GM10266 (cell line): ENCODE measurements at regions not wholly inside any gene's neighbourhood (a gene's known extent, or its start where the extent isn't known, plus 50 kb on each side); places are given as distances from the start of the nearest gene placed in this dataset.
"Not testable (repeated sequence)": the region's sequence is repeated elsewhere in the genome, so short reads cannot be mapped to it uniquely, and the experiment has no call there.

Source experiments
- DNase-seq: peaks from one replicate; pipeline ENCODE4 v3.0.0; 2012; ENCODE audit errors: extremely low spot score
- TF ChIP-seq, protein P1 (sequence below): IDR thresholded peaks from 2 replicates; pipeline ENCODE4 v1.5.1; 2012; ENCODE audit warnings: mild to moderate bottlenecking, low read depth; ENCODE audit not compliant: control insufficient read depth, insufficient read depth; ENCODE audit errors: missing control alignments

DNA sequence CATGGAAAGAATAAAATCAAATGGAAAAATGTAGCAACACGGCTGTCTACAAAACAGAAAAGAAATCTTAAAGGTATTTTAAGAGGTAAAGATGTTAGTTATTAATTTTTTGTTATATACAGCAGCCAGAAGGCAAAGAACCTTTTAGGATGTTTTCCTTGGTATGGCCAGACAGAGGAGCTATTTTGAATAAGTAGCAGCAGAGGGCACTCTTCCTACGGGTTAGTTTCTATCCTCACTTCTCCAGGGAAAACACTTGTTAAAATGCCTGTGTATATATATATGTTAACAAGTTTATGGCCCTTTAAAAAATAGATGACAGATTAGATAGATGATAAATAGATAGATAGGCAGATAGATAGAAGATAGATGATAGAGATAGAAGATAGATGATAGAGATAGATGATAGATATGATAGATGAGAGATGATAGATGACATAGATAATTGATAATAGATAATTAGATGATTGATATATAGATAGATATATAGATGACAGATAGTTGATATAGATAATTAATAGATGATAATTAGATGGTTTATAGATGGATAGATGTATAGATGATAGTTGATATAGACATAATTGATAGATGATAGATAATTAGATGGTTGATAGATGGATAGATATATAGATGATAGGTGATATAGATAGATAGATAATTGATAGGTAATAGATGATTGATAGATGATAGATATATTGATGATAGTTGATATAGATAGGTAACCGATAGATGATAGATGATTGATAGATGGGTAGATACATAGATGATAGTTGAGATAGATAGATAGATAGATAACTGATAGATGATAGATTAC, 57.8 kb upstream of the WIPF3 start:
- TF ChIP-seq, protein P1, sequence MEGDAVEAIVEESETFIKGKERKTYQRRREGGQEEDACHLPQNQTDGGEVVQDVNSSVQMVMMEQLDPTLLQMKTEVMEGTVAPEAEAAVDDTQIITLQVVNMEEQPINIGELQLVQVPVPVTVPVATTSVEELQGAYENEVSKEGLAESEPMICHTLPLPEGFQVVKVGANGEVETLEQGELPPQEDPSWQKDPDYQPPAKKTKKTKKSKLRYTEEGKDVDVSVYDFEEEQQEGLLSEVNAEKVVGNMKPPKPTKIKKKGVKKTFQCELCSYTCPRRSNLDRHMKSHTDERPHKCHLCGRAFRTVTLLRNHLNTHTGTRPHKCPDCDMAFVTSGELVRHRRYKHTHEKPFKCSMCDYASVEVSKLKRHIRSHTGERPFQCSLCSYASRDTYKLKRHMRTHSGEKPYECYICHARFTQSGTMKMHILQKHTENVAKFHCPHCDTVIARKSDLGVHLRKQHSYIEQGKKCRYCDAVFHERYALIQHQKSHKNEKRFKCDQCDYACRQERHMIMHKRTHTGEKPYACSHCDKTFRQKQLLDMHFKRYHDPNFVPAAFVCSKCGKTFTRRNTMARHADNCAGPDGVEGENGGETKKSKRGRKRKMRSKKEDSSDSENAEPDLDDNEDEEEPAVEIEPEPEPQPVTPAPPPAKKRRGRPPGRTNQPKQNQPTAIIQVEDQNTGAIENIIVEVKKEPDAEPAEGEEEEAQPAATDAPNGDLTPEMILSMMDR, result peak; percentile 43
- DNase-seq, result no peak

DNA sequence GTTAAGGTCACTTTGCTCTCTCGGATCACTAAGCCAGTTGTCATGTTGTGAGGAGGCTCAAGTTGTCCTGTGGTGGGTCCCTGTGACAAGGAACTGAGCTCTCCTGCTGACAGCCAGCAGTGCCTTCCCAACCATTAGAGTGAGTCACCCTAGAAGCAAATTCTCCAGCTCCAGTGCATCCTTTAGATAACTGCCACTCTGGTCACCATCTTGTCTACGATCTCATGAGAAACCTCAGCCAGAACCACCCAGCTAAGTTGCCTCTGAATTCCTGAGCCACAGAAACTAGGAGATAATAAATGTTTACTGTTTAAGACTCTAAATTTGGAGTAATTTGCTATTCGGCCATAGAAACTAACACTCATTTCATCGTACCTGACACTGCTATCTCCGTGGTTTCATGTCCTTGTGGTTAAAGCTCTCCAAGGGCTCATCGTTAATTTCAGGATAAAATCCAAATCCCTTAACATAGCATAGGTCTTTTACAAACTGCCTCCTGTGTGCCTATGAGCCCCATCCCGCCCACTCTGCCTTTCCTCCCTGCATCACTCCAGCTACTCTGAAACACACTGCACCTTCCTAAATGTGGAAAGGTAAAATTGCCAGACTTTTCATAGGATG, 56.5 kb upstream of the WIPF3 start:
- TF ChIP-seq, protein P1, result no peak
- no peak for DNase-seq

DNA sequence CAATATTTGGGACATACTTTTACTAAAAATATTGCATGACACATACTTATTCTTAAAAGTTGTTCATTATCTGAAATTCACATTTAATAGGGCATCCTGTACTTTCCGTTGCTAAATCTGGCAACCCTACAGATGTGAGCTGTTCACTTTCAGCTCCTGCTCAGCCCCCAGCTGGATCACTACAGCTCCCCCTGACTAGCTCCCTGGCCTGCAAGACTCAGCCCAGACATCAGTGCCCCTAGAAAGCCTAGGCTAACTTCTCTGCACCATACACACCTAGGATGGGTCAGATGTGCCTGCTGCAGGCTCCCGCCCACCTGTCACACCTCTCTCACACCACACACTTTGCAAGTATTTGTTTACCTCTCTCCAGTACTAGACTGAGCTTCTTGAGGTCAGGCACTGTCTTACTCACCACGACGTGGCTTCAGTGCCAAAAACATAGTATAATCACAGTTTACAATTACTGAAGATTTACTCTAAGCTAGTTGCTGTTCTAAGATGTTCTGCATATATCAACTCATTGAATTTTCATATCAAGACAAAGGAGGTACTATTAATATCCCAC, 55.9 kb upstream of the WIPF3 start:
- not testable (repeated sequence) for DNase-seq

GRCh38 chr7:29751012-29751411, 55.3 kb upstream of the WIPF3 start:
- not testable (repeated sequence) for DNase-seq

GRCh38 chr7:29754874-29755490, 51.3 kb upstream of the WIPF3 start:
- DNase-seq, result no peak
- TF ChIP-seq, protein P1, result no peak
